Fibroblast of lung (primary cell): ENCODE measurements at regions not wholly inside any gene's neighbourhood (a gene's known extent, or its start where the extent isn't known, plus 50 kb on each side); places are given as distances from the start of the nearest gene placed in this dataset.

Source experiments
- CTCF ChIP-seq, 2 donors: IDR thresholded peaks in 1 of 2; conservative IDR thresholded peaks in 1 of 2; 1 replicate in 1 of 2; 2 replicates in 1 of 2; pipeline ENCODE4 v1.5.1; 2011 to 2012; ENCODE audit warnings: low read length in 2 of 2, control low read depth in 1 of 2, inconsistent platforms in 1 of 2, low read depth in 1 of 2, mild to moderate bottlenecking in 1 of 2
- EZH2 ChIP-seq: IDR thresholded peaks from 2 replicates; pipeline ENCODE4 v1.5.1; 2012; ENCODE audit warnings: low read length, control low read depth, mild to moderate bottlenecking; ENCODE audit errors: missing control alignments

- TF ChIP-seq CTCF (conservative IDR thresholded peaks at IDR 0.05 in 1 of 2, IDR thresholded peaks at IDR 0.05 in 1 of 2; ENCODE audit: low read depth in 1 of 2, low read length in 2 of 2) (no peak), EZH2 (no peak)
Observed at GRCh38 chr9:107731115-107731762, 241.7 kb upstream of the KLF4 start.
